Adrenal gland (tissue), 9 donors: ENCODE measurements at regions not wholly inside any gene's neighbourhood (a gene's known extent, or its start where the extent isn't known, plus 50 kb on each side); places are given as distances from the start of the nearest gene placed in this dataset.

ENCODE experiments used
- DNase-seq, 7 donors: peaks; one replicate each; pipeline ENCODE4 v3.0.0-alpha.2; 2019 to 2020
- H3K27ac ChIP-seq, 5 donors: fragments of 200-600 bp; sonication (generic) in 4 of 5; 1 replicate in 3 of 5; 2 replicates in 2 of 5; pipeline versions ENCODE4 v1.5.1 to v1.8.0; 2016 to 2020; ENCODE audit warnings: mild to moderate bottlenecking in 1 of 5
- H3K27me3 ChIP-seq: fragments of 200-600 bp; 2 replicates; pipeline ENCODE4 v1.8.0; 2021
- H3K36me3 ChIP-seq, 2 donors: fragments of 200-600 bp; replicated peaks in 1 of 2; 1 replicate in 1 of 2; 2 replicates in 1 of 2; pipeline versions ENCODE4 v1.5.1 to v1.8.0; 2018 to 2022
- H3K4me1 ChIP-seq, 2 donors: fragments of 200-600 bp; replicated peaks in 1 of 2; 1 replicate in 1 of 2; 2 replicates in 1 of 2; pipeline versions ENCODE4 v1.5.1 to v1.8.0; 2018 to 2021
- H3K4me3 ChIP-seq, 4 donors: fragments of 200-600 bp; sonication (generic) in 3 of 4; one replicate each; pipeline ENCODE4 v1.5.1; 2016 to 2018
- H3K9me3 ChIP-seq, 3 donors: fragments of 200-600 bp; sonication (generic) in 1 of 3; replicated peaks in 1 of 3; 1 replicate in 2 of 3; 2 replicates in 1 of 3; pipeline versions ENCODE4 v1.5.1 to v1.8.0; 2016 to 2021
- POLR2A ChIP-seq, 2 donors: fragments of 450-650 bp; IDR thresholded peaks; one replicate each; pipeline ENCODE4 v1.6.1; 2017; ENCODE audit warnings: antibody characterized with exemption in 2 of 2, mild to moderate bottlenecking in 2 of 2, moderate library complexity in 1 of 2
- WGBS, 4 donors: extraction: QIAGEN DNeasy Blood & Tissue Kit in 2 of 4; methylation state at CpG; one replicate each; pipeline versions ENCODE4 v1.1.5 to v1.1.7; 2013 to 2017; 5-methylcytosine and 5-hydroxymethylcytosine counted together
- intact Hi-C, 2 donors: fragments of 100-400 bp; cut with DNase I; formaldehyde crosslinking; loops; one replicate each; pipeline versions ENCODE4 v1.14.1 to v1.15.0; 2022 to 2023
- TF ChIP-seq, protein P1 (sequence below), 6 experiments: fragments of 450-650 bp in 4 of 6; fragments of 200-600 bp in 2 of 6; sonication (generic) in 1 of 6; IDR thresholded peaks; 1 replicate in 5 of 6; 2 replicates in 1 of 6; pipeline versions ENCODE4 v1.5.1 to v1.8.0; 2016 to 2021; ENCODE audit warnings: antibody characterized with exemption in 6 of 6, mild to moderate bottlenecking in 2 of 6, moderate library complexity in 1 of 6
- donor health status: healthy with polysubstance abuse.
- donor health status: Bipolar disorder and iron deficiency.
- donor health status: DM: yes; HTN: yes; CAD: no.
- donor health status: DM: no; HTN: no; CAD: no.
- donor health status: DM: no; HTN: no; CAD: no.

DNA sequence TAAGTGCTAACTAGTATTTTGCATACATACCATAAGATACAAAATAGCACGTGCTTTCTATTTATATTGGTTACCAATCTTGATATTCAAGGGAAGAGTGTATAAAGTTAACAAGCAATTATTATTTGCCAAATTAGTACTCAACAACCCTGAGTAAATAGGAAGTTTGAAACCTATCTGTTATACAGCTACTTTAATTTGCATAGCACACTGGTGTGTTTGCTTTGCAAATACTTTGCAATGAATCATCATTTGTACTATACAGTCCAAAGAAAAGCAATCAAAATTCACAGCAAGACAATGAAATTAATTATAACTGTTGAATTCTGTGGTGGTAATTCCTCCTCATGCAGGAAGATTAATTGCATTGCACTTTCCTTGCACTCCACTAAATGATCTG, 469.1 kb downstream of the PRKD1 start:
- Histone ChIP-seq H3K27me3 (no peaks in the 10 kb centered on the region), H3K27ac (no peak overlapping the region), H3K9me3 (no peaks in the 10 kb centered on the region), H3K4me1 (no peaks in the 10 kb centered on the region), H3K36me3 (no peaks in the 10 kb centered on the region), H3K4me3 (no peak overlapping the region)
- 86 to 94% (median 88%) methylated on average over 1 of the region's 1 CpG for WGBS, 4 donors
- no peak for DNase-seq
- TF ChIP-seq, protein P1, sequence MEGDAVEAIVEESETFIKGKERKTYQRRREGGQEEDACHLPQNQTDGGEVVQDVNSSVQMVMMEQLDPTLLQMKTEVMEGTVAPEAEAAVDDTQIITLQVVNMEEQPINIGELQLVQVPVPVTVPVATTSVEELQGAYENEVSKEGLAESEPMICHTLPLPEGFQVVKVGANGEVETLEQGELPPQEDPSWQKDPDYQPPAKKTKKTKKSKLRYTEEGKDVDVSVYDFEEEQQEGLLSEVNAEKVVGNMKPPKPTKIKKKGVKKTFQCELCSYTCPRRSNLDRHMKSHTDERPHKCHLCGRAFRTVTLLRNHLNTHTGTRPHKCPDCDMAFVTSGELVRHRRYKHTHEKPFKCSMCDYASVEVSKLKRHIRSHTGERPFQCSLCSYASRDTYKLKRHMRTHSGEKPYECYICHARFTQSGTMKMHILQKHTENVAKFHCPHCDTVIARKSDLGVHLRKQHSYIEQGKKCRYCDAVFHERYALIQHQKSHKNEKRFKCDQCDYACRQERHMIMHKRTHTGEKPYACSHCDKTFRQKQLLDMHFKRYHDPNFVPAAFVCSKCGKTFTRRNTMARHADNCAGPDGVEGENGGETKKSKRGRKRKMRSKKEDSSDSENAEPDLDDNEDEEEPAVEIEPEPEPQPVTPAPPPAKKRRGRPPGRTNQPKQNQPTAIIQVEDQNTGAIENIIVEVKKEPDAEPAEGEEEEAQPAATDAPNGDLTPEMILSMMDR (IDR thresholded peaks at IDR 0.05), result no peak
- TF ChIP-seq POLR2A (IDR thresholded peaks at IDR 0.05), result no peak
- intact Hi-C loops, result no loop called here

DNA sequence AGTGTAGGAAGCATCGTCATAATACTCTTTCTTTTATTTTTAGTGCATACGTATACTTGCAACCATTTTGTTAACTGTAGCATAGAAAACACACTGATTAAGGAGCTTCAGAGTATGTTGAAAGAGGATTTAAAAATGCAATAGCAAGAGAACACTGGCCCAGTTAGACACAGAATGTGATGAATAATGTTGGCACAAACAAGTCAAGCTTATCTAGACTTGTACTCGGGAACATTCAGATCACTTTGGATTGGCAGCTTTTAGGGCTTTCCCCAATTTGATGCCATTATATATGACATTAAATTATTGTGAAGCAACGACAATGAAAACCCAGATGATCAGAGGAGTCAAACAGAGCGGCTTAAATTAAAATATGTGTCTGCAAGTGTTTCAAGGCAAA, 468.1 kb downstream of the PRKD1 start:
- intact Hi-C loops, result no loop called here
- H3K27me3 ChIP-seq, result no peaks in the 10 kb centered on the region
- H3K9me3 ChIP-seq, result no peaks in the 10 kb centered on the region
- no peak for DNase-seq
- 49 to 63% (median 52%) methylated on average over 5 of the region's 5 CpGs for WGBS, 4 donors
- H3K27ac ChIP-seq, result no peak overlapping the region
- no peaks in the 10 kb centered on the region for H3K36me3 ChIP-seq
- H3K4me1 ChIP-seq, result no peaks in the 10 kb centered on the region
- TF ChIP-seq POLR2A (IDR thresholded peaks at IDR 0.05), result no peak
- TF ChIP-seq, protein P1 (IDR thresholded peaks at IDR 0.05), result no peak
- no peak overlapping the region for H3K4me3 ChIP-seq

DNA sequence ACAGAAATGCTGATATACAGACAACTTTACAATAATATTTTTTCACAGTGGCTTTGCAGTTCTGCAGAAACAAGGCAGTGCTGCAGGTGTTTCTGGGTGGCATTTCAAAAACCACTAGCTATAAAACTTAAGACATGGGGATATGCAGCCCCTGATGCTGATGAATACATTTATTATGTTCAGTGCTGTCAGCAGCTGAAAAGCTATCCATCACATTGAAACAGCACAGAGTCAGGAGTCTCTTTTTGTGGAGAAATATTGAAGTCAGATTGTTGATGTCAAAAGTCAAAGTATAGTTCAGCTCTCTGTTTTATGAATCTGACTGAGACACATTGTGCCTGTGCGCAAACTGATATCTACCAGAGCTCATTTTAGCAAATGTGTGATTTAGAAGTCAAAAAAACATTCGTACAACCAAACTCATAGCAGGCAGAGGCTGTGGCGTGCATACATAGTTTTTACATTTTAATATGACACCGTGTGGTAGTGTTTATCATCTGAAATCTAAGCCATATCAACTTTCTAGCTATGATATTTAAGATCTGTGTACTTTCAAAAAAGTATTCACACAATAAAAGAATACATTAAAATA, 467.6 kb downstream of the PRKD1 start:
- Histone ChIP-seq H3K4me1 (no peaks in the 10 kb centered on the region), H3K27me3 (no peaks in the 10 kb centered on the region), H3K27ac (no peak overlapping the region), H3K9me3 (no peaks in the 10 kb centered on the region), H3K4me3 (no peak overlapping the region), H3K36me3 (no peaks in the 10 kb centered on the region)
- intact Hi-C loops, result no loop called here
- TF ChIP-seq, protein P1 (IDR thresholded peaks at IDR 0.05), result no peak
- no peak for TF ChIP-seq POLR2A (IDR thresholded peaks at IDR 0.05)
- WGBS, 4 donors, result 45 to 61% (median 54%) methylated on average over 4 of the region's 4 CpGs
- no peak for DNase-seq

DNA sequence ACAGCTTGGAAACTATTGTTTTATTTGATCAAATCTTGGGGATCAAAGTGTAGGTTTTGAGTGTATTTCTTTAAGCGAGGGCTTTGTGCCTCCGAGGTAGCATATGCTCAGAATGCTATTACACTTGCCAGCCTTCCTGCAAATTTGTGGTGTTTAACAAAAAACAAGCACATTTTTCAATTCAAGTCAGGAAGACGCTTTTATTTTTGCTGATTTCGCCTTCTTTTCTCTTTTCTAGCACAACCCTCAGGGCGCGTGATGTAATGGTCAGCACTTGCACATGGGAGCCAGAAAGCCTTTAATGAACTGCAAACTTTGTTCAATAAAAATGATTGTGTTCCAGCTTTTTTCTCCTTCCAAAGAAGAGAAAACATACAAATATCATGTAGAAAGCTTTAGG, 466.5 kb downstream of the PRKD1 start:
- no peak overlapping the region for H3K27ac ChIP-seq
- H3K4me3 ChIP-seq, result no peak overlapping the region
- H3K4me1 ChIP-seq, result no peaks in the 10 kb centered on the region
- no peak for TF ChIP-seq POLR2A (IDR thresholded peaks at IDR 0.05)
- TF ChIP-seq, protein P1 (IDR thresholded peaks at IDR 0.05), result no peak
- WGBS, 4 donors, result 69 to 82% (median 71%) methylated on average over 6 of the region's 6 CpGs
- no peaks in the 10 kb centered on the region for H3K27me3 ChIP-seq
- no peaks in the 10 kb centered on the region for H3K9me3 ChIP-seq
- intact Hi-C loops, result no loop called here
- DNase-seq, result no peak
- no peaks in the 10 kb centered on the region for H3K36me3 ChIP-seq
